ENCODE measurements at regions not wholly inside any gene's neighbourhood (a gene's known extent, or its start where the extent isn't known, plus 50 kb on each side); places are given as distances from the start of the nearest gene placed in this dataset.

GRCh38 chr5:2891781-2892180, 140.3 kb upstream of the IRX2 start:
- TF ChIP-seq CTCF (IDR thresholded peaks at IDR 0.05 in 4 of 5, conservative IDR thresholded peaks at IDR 0.05 in 1 of 5) (no peak), POLR2A (IDR thresholded peaks at IDR 0.05) (no peak)
